Transverse colon (tissue), 4 donors: ENCODE measurements at regions not wholly inside any gene's neighbourhood (a gene's known extent, or its start where the extent isn't known, plus 50 kb on each side); places are given as distances from the start of the nearest gene placed in this dataset.

Experiments used
- DNase-seq: peaks from one replicate; pipeline ENCODE4 v3.0.0-alpha.2; 2019
- H3K27ac ChIP-seq, 4 donors: fragments of 200-600 bp; sonication (generic); 2 replicates each; pipeline ENCODE4 v1.5.1; 2016 to 2018; ENCODE audit warnings: inconsistent platforms in 4 of 4
- H3K27me3 ChIP-seq: fragments of 200-600 bp; sonication (generic); 2 replicates; pipeline ENCODE4 v1.5.1; 2017; ENCODE audit warnings: inconsistent platforms
- H3K36me3 ChIP-seq, 4 donors: fragments of 200-600 bp; sonication (generic); 2 replicates each; pipeline ENCODE4 v1.5.1; 2017 to 2019; ENCODE audit warnings: inconsistent platforms in 4 of 4
- H3K4me1 ChIP-seq, 4 donors: fragments of 200-600 bp; sonication (generic); 2 replicates each; pipeline ENCODE4 v1.5.1; 2017 to 2020; ENCODE audit warnings: inconsistent platforms in 4 of 4
- H3K4me3 ChIP-seq, 4 donors: fragments of 200-600 bp; sonication (generic); 1 replicate in 1 of 4; 2 replicates in 3 of 4; pipeline versions ENCODE4 v1.5.1 to v1.6.1; 2017 to 2019; ENCODE audit warnings: inconsistent platforms in 4 of 4
- H3K9me3 ChIP-seq, 2 donors: fragments of 200-600 bp; sonication (generic); 2 replicates each; pipeline ENCODE4 v1.5.1; 2017 to 2019; ENCODE audit warnings: inconsistent platforms in 2 of 2
- CTCF ChIP-seq, 5 experiments: fragments of 200-600 bp in 3 of 5; fragments of 450-650 bp in 2 of 5; sonication (generic) in 3 of 5; IDR thresholded peaks; 1 replicate in 2 of 5; 2 replicates in 3 of 5; pipeline ENCODE4 v1.5.1; 2016 to 2017; ENCODE audit warnings: antibody characterized with exemption in 5 of 5, inconsistent platforms in 3 of 5, mild to moderate bottlenecking in 2 of 5, moderate library complexity in 1 of 5
- EP300 ChIP-seq: sonication (generic); formaldehyde crosslinking; IDR thresholded peaks from one replicate; pipeline ENCODE4 v1.6.1; 2017; ENCODE audit warnings: antibody characterized with exemption, low read depth
- POLR2A ChIP-seq: fragments of 450-650 bp; IDR thresholded peaks from one replicate; pipeline ENCODE4 v1.6.1; 2016; ENCODE audit warnings: antibody characterized with exemption, mild to moderate bottlenecking, moderate library complexity
- POLR2AphosphoS5 ChIP-seq, 3 donors: sonication (generic); formaldehyde crosslinking; IDR thresholded peaks; one replicate each; pipeline ENCODE4 v1.6.1; 2016; ENCODE audit warnings: antibody characterized with exemption in 3 of 3
- WGBS, 2 donors: methylation state at CpG; one replicate each; pipeline ENCODE4 v1.1.5; 2018; ENCODE audit warnings: low coverage in 1 of 2; 5-methylcytosine and 5-hydroxymethylcytosine counted together
- in situ Hi-C, 4 donors: fragments of 200-750 bp; cut with MboI; loops; one replicate each; pipeline versions ENCODE4 v1.15.0 to v1.15.1; 2017; ENCODE audit warnings: low sequenced_read_pairs in 3 of 4, low pct_ligation_motif_present in 1 of 4, low pct_unique_long_range_greater_than_20kb in 1 of 4
- intact Hi-C: fragments of 100-400 bp; cut with DNase I; formaldehyde crosslinking; loops from one replicate; pipeline ENCODE4 v1.15.1; 2023; ENCODE audit warnings: low total_unique reads

GRCh38 chr9:14445946-14446345 lies 132.0 kb upstream of the NFIB start:
- TF ChIP-seq CTCF (IDR thresholded peaks at IDR 0.05): no peak
- no peak for TF ChIP-seq EP300
- no peak for TF ChIP-seq POLR2AphosphoS5 (IDR thresholded peaks at IDR 0.05)
- TF ChIP-seq POLR2A: no peak
- no peak overlapping the region for H3K27ac ChIP-seq
- no peak overlapping the region for H3K4me3 ChIP-seq
- H3K27me3 ChIP-seq: no peaks in the 10 kb centered on the region
- DNase-seq: no peak
- H3K4me1 ChIP-seq: no peaks in the 10 kb centered on the region
- H3K9me3 ChIP-seq: peaks cover 0 to 7% of the 10 kb centered on the region in 2 donors
- intact Hi-C loops: no loop called here
- H3K36me3 ChIP-seq: no peaks in the 10 kb centered on the region
- 77 to 86% methylated on average over 3 of the region's 3 CpGs for WGBS, 2 donors
- in situ Hi-C loops: no loop called here

GRCh38 chr9:14442956-14443355 lies 129.0 kb upstream of the NFIB start:
- in situ Hi-C loops: no loop called here
- 90% methylated on average over 6 of the region's 6 CpGs; no CpG with 5 or more reads in 1 of the 2 donors for WGBS, 2 donors
- no peak for DNase-seq
- no peak overlapping the region for H3K27ac ChIP-seq
- no peaks in the 10 kb centered on the region for H3K4me1 ChIP-seq
- TF ChIP-seq POLR2AphosphoS5 (IDR thresholded peaks at IDR 0.05) (no peak), CTCF (IDR thresholded peaks at IDR 0.05) (no peak), EP300 (no peak), POLR2A (no peak)
- H3K36me3 ChIP-seq: no peaks in the 10 kb centered on the region
- peaks cover 0 to 7% of the 10 kb centered on the region in 2 donors for H3K9me3 ChIP-seq
- H3K4me3 ChIP-seq: no peak overlapping the region
- no peaks in the 10 kb centered on the region for H3K27me3 ChIP-seq
- intact Hi-C loops: no loop called here

DNA sequence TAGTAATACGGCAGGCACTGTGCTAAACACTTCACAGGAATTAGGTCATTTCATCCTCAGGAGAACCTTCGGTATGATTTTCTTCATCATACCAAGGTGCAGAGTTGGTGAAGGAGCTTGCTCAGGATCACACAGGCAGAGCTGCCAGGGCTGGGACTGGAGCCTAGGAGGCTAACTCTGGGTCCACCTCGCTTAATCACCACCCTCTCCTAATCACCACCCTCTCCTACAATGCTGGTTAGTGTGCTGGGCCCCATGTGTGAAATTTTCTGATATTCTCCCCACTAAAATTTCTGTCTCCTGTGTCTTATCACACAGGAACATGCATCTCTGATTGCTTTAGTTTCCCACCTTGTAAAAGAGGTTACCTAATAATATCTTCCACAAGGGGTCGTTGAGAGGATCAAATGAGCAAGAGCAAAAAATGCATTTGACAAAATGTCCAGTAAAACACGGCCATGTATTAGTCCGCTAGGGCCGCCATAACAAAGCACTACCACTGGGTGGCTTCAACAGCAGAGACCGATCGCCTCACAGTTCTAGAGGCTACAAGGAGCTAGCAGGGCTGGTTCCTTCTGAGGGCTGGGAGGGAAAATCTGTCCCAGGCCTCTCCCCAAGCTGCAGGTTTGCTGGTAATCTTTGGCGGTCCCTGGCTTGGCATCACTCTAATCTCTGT lies 128.2 kb upstream of the NFIB start:
- no peak overlapping the region for H3K27ac ChIP-seq
- H3K36me3 ChIP-seq: no peaks in the 10 kb centered on the region
- peaks cover 0 to 2% of the 10 kb centered on the region in 2 donors for H3K9me3 ChIP-seq
- no peak for TF ChIP-seq POLR2AphosphoS5 (IDR thresholded peaks at IDR 0.05)
- no peak for TF ChIP-seq POLR2A
- no peak for TF ChIP-seq EP300
- TF ChIP-seq CTCF (IDR thresholded peaks at IDR 0.05): no peak
- in situ Hi-C loops (no loop called here), intact Hi-C loops (no loop called here)
- no peak overlapping the region for H3K4me3 ChIP-seq
- 83 to 100% methylated on average over 5 to 10 of the region's 10 CpGs for WGBS, 2 donors
- H3K27me3 ChIP-seq: no peaks in the 10 kb centered on the region
- DNase-seq: no peak
- no peaks in the 10 kb centered on the region for H3K4me1 ChIP-seq

GRCh38 chr9:14441115-14441514 lies 127.2 kb upstream of the NFIB start:
- intact Hi-C loops: no loop called here
- in situ Hi-C loops: no loop called here
- no peaks in the 10 kb centered on the region for H3K36me3 ChIP-seq
- no peaks in the 10 kb centered on the region for H3K9me3 ChIP-seq
- TF ChIP-seq CTCF (IDR thresholded peaks at IDR 0.05) (no peak), POLR2A (no peak), EP300 (no peak), POLR2AphosphoS5 (IDR thresholded peaks at IDR 0.05) (no peak)
- DNase-seq: no peak
- H3K4me1 ChIP-seq: no peaks in the 10 kb centered on the region
- no peak overlapping the region for H3K4me3 ChIP-seq
- no peaks in the 10 kb centered on the region for H3K27me3 ChIP-seq
- H3K27ac ChIP-seq: no peak overlapping the region
- 74 to 79% methylated on average over 8 of the region's 8 CpGs for WGBS, 2 donors
